HepG2 (cell line): ENCODE measurements at regions not wholly inside any gene's neighbourhood (a gene's known extent, or its start where the extent isn't known, plus 50 kb on each side); places are given as distances from the start of the nearest gene placed in this dataset.

Experiments used
- ATAC-seq: fragments of 200-7000 bp; cut with Tn5 transposase; 3 replicates; pipeline ENCODE4 v1.9.1; 2020; ENCODE audit warnings: mild to moderate bottlenecking, moderate library complexity
- BruUV-seq: library from RNA; stranded (reverse); fragments of 400-500 nt; replicated peaks from 2 replicates; lab custom pipeline; 2021; lab: Mats Ljungman, UMichigan
- CTCF ChIA-PET: fragments of 300-600 bp; formaldehyde crosslinking; extraction: SDS; loops from one replicate; lab custom pipeline; 2021; ENCODE audit warnings: low total read pairs, inconsistent platforms, low intra/inter-chr PET ratio; lab: Yijun Ruan, JAX
- POLR2A ChIA-PET: fragments of 350-600 bp; sonication (Branson Sonifier 250); formaldehyde crosslinking; loops from one replicate; lab custom pipeline; 2020; ENCODE audit warnings: antibody characterized with exemption, inconsistent platforms; lab: Yijun Ruan, JAX
- DNase-seq: peaks from one replicate; pipeline ENCODE4 v3.0.0-alpha.2; 2015; ENCODE audit warnings: low spot score
- FAIRE-seq: peaks from 3 replicates; lab custom pipeline; 2011; peaks lifted over from hg19 to GRCh38; lab: Jason Lieb, UNC
- H2AFZ ChIP-seq: one replicate; pipeline ENCODE4 v1.6.1; 2011; ENCODE audit warnings: low read length, inconsistent platforms
- H3K27ac ChIP-seq: fragments of 300-600 bp; 3 replicates; pipeline ENCODE4 v1.8.0; 2011; ENCODE audit warnings: mixed run types, mild to moderate bottlenecking, mixed read lengths, low read length, inconsistent platforms; ENCODE audit not compliant: insufficient read depth; ENCODE audit errors: extremely low read length
- H3K27me3 ChIP-seq, 2 experiments: fragments of 200-600 bp in 1 of 2; 2 replicates in 1 of 2; 3 replicates in 1 of 2; pipeline versions ENCODE4 v1.6.0 to v1.8.0; 2011; ENCODE audit warnings: low read length in 2 of 2, mild to moderate bottlenecking in 2 of 2, moderate library complexity in 2 of 2, inconsistent platforms in 1 of 2; ENCODE audit not compliant: insufficient read depth in 2 of 2, control insufficient read depth in 1 of 2
- H3K36me3 ChIP-seq, 2 experiments: fragments of 200-600 bp in 1 of 2; replicated peaks in 1 of 2; 2 replicates in 1 of 2; 3 replicates in 1 of 2; pipeline versions ENCODE4 v1.5.1 to v1.8.0; 2011; ENCODE audit warnings: low read length in 2 of 2, inconsistent platforms in 1 of 2; ENCODE audit not compliant: insufficient read depth in 2 of 2, control insufficient read depth in 1 of 2
- H3K4me1 ChIP-seq: 2 replicates; pipeline ENCODE4 v1.5.1; 2012; ENCODE audit warnings: low read length, inconsistent platforms; ENCODE audit not compliant: insufficient read depth
- H3K4me2 ChIP-seq: 2 replicates; pipeline ENCODE4 v1.6.0; 2011; ENCODE audit warnings: low read depth, low read length, inconsistent platforms
- H3K4me3 ChIP-seq, 3 experiments: fragments of 200-600 bp in 1 of 3; sonication (generic), shearing (Covaris generic) in 1 of 3; replicated peaks in 1 of 3; 2 replicates each; pipeline ENCODE4 v1.5.1; 2011 to 2016; ENCODE audit warnings: low read length in 3 of 3, inconsistent platforms in 2 of 3, low read depth in 2 of 3, mild to moderate bottlenecking in 2 of 3, control low read depth in 1 of 3, mixed read lengths in 1 of 3; ENCODE audit not compliant: insufficient read depth in 1 of 3
- H3K79me2 ChIP-seq: one replicate; pipeline ENCODE4 v1.6.1; 2011; ENCODE audit warnings: low read length, inconsistent platforms; ENCODE audit not compliant: insufficient read depth
- H3K9ac ChIP-seq: 2 replicates; pipeline ENCODE4 v1.6.0; 2011; ENCODE audit warnings: mild to moderate bottlenecking, low read depth, low read length, inconsistent platforms; ENCODE audit not compliant: insufficient read depth
- H3K9me3 ChIP-seq: 2 replicates; pipeline ENCODE4 v1.5.1; 2012; ENCODE audit warnings: mild to moderate bottlenecking, low read length
- H4K20me1 ChIP-seq: 2 replicates; pipeline ENCODE4 v1.6.0; 2011; ENCODE audit warnings: inconsistent platforms, mild to moderate bottlenecking, low read length, moderate library complexity; ENCODE audit not compliant: insufficient read depth
- KLF9 ChIP-seq: IDR thresholded peaks from 2 replicates; pipeline ENCODE4 v1.6.1; 2016; ENCODE audit warnings: low read depth
- ZBTB4 ChIP-seq: sonication (generic); formaldehyde crosslinking; IDR thresholded peaks from 2 replicates; pipeline ENCODE4 v1.4.0; 2020; ENCODE audit warnings: missing genetic modification reagents, mild to moderate bottlenecking, borderline replicate concordance
- ZNF331 ChIP-seq: sonication (generic); formaldehyde crosslinking; IDR thresholded peaks from 2 replicates; pipeline ENCODE4 v1.4.0; 2020; ENCODE audit warnings: missing genetic modification reagents
- ZNF768 ChIP-seq: sonication (generic); formaldehyde crosslinking; IDR thresholded peaks from 2 replicates; pipeline ENCODE4 v1.4.0; 2020; ENCODE audit warnings: missing genetic modification reagents
- WGBS: methylation state at CpG from one replicate; pipeline ENCODE4 v1.1.6; 2017; ENCODE audit warnings: low lambda C conversion rate; 5-methylcytosine and 5-hydroxymethylcytosine counted together
- in situ Hi-C: cut with HindIII; loops from 2 replicates; pipeline ENCODE4 v1.10.0; 2017; ENCODE audit warnings: low pct_unique_long_range_greater_than_20kb; ENCODE audit not compliant: extremely low pct_ligation_motif_present
- intact Hi-C: fragments of 100-400 bp; cut with micrococcal nuclease; formaldehyde crosslinking; loops from one replicate; pipeline ENCODE4 v1.10.0; 2022; ENCODE audit not compliant: unreplicated experiment
- TF ChIP-seq, protein P1 (sequence below): sonication (generic); formaldehyde crosslinking; IDR thresholded peaks from 2 replicates; pipeline ENCODE4 v1.9.0; 2021; ENCODE audit warnings: missing genetic modification reagents, mild to moderate bottlenecking, borderline replicate concordance

- H3K27ac ChIP-seq: no peak overlapping the region
- intact Hi-C loops: no loop called here
- H3K4me3 ChIP-seq: no peak overlapping the region
- TF ChIP-seq ZNF331 (CRISPR knock-in tag) (no peak), ZBTB4 (no peak), ZNF768 (CRISPR knock-in tag) (peak; percentile 83), KLF9 (no peak)
- TF ChIP-seq, protein P1, sequence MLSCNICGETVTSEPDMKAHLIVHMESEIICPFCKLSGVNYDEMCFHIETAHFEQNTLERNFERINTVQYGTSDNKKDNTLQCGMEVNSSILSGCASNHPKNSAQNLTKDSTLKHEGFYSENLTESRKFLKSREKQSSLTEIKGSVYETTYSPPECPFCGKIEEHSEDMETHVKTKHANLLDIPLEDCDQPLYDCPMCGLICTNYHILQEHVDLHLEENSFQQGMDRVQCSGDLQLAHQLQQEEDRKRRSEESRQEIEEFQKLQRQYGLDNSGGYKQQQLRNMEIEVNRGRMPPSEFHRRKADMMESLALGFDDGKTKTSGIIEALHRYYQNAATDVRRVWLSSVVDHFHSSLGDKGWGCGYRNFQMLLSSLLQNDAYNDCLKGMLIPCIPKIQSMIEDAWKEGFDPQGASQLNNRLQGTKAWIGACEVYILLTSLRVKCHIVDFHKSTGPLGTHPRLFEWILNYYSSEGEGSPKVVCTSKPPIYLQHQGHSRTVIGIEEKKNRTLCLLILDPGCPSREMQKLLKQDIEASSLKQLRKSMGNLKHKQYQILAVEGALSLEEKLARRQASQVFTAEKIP (CRISPR knock-in tag): no peak
- TF ChIP-seq, all 625 proteins: peak for 1
- Histone ChIP-seq H3K36me3 (no peaks in the 10 kb centered on the region), H3K9ac (no peak overlapping the region), H3K27me3 (peaks cover 0 to 2% of the 10 kb centered on the region in 2 experiments; a peak in 3 of 5 replicates), H2AFZ (no peak overlapping the region), H3K9me3 (no peaks in the 10 kb centered on the region), H3K79me2 (no peaks in the 10 kb centered on the region), H4K20me1 (no peaks in the 10 kb centered on the region), H3K4me2 (no peak overlapping the region), H3K4me1 (peaks cover 12% of the 10 kb centered on the region; the same call in 1 of the 2 replicates)
- in situ Hi-C loops: no loop called here
- FAIRE-seq (no peak), ATAC-seq (peak; percentile 55; the same call in 1 of the 3 replicates), DNase-seq (no peak)
- 51% methylated on average over 4 of the region's 4 CpGs for whole genome bisulfite sequencing
- BruUV-seq: no TSS peak
- POLR2A ChIA-PET: no interaction called here
- CTCF ChIA-PET: no interaction called here
These were observed 401.5 kb downstream of the RPS6KC1 start for GRCh38 chr1:213452501-213452900.
